Mesenchymal stem cell (in vitro differentiated cells and primary cell): ENCODE measurements at regions not wholly inside any gene's neighbourhood (a gene's known extent, or its start where the extent isn't known, plus 50 kb on each side); places are given as distances from the start of the nearest gene placed in this dataset.

Source experiments
- DNase-seq: peaks from one replicate; pipeline ENCODE4 v3.0.0-alpha.2; 2013
- H2AFZ ChIP-seq: one replicate; pipeline ENCODE4 v1.6.1; 2013; ENCODE audit warnings: low read depth, mild to moderate bottlenecking, control low read depth, inconsistent platforms, low read length, moderate library complexity
- H2AK5ac ChIP-seq: 2 replicates; pipeline ENCODE4 v1.6.1; 2013; ENCODE audit warnings: low read length, moderate library complexity, mild to moderate bottlenecking, inconsistent platforms; ENCODE audit not compliant: severe bottlenecking
- H2BK120ac ChIP-seq: one replicate; pipeline ENCODE4 v1.6.1; 2013; ENCODE audit warnings: low read depth, mild to moderate bottlenecking, inconsistent platforms, low read length, moderate library complexity
- H2BK12ac ChIP-seq, 2 experiments: one replicate each; pipeline ENCODE4 v1.6.1; 2013; ENCODE audit warnings: inconsistent platforms in 2 of 2, low read length in 2 of 2, mild to moderate bottlenecking in 2 of 2, moderate library complexity in 2 of 2, control low read depth in 1 of 2
- H2BK15ac ChIP-seq: one replicate; pipeline ENCODE4 v1.6.1; 2013; ENCODE audit warnings: mild to moderate bottlenecking, low read depth, inconsistent platforms; ENCODE audit not compliant: poor library complexity, severe bottlenecking
- H2BK5ac ChIP-seq: 2 replicates; pipeline ENCODE4 v1.6.1; 2013; ENCODE audit warnings: low read depth, mild to moderate bottlenecking, low read length, control low read depth, inconsistent platforms; ENCODE audit not compliant: poor library complexity, severe bottlenecking
- H3K14ac ChIP-seq, 2 experiments: one replicate each; pipeline ENCODE4 v1.6.1; 2013; ENCODE audit warnings: inconsistent platforms in 2 of 2, low read length in 2 of 2, control low read depth in 1 of 2, mild to moderate bottlenecking in 1 of 2, moderate library complexity in 1 of 2
- H3K18ac ChIP-seq, 2 experiments: one replicate each; pipeline ENCODE4 v1.6.1; 2013; ENCODE audit warnings: inconsistent platforms in 2 of 2, low read length in 2 of 2, control low read depth in 1 of 2, low read depth in 1 of 2, mild to moderate bottlenecking in 1 of 2
- H3K23ac ChIP-seq, 2 experiments: one replicate each; pipeline ENCODE4 v1.6.1; 2013; ENCODE audit warnings: inconsistent platforms in 2 of 2, low read length in 2 of 2, mild to moderate bottlenecking in 2 of 2, moderate library complexity in 2 of 2, control low read depth in 1 of 2
- H3K27ac ChIP-seq: 2 replicates; pipeline ENCODE4 v1.5.1; 2013; ENCODE audit warnings: mild to moderate bottlenecking, moderate library complexity, low read length, control low read depth, inconsistent platforms; ENCODE audit not compliant: poor library complexity, severe bottlenecking
- H3K27me3 ChIP-seq, 2 experiments: 2 replicates each; pipeline versions ENCODE4 v1.6.1 to v1.7.0; 2013; ENCODE audit warnings: low read length in 2 of 2, mild to moderate bottlenecking in 2 of 2, moderate library complexity in 2 of 2, control low read depth in 1 of 2, inconsistent platforms in 1 of 2; ENCODE audit not compliant: control insufficient read depth in 1 of 2, insufficient read depth in 1 of 2
- H3K36me3 ChIP-seq, 2 experiments: 2 replicates each; pipeline versions ENCODE4 v1.6.1 to v1.7.0; 2013; ENCODE audit warnings: low read length in 2 of 2, control low read depth in 1 of 2, inconsistent platforms in 1 of 2, low read depth in 1 of 2, mild to moderate bottlenecking in 1 of 2; ENCODE audit not compliant: insufficient read depth in 2 of 2, control insufficient read depth in 1 of 2
- H3K4ac ChIP-seq, 2 experiments: one replicate each; pipeline ENCODE4 v1.6.1; 2013; ENCODE audit warnings: inconsistent platforms in 2 of 2, low read length in 2 of 2, mild to moderate bottlenecking in 2 of 2, moderate library complexity in 2 of 2, control low read depth in 1 of 2, low read depth in 1 of 2
- H3K4me1 ChIP-seq: 2 replicates; pipeline ENCODE4 v1.6.1; 2013; ENCODE audit warnings: low read depth, low read length, control low read depth; ENCODE audit not compliant: control insufficient read depth, insufficient read depth
- H3K4me2 ChIP-seq: 2 replicates; pipeline ENCODE4 v1.6.1; 2013; ENCODE audit warnings: low read length, mild to moderate bottlenecking, inconsistent platforms; ENCODE audit not compliant: poor library complexity, severe bottlenecking
- H3K4me3 ChIP-seq, 2 experiments: 2 replicates each; pipeline versions ENCODE4 v1.5.1 to v1.7.0; 2013; ENCODE audit warnings: low read length in 2 of 2, mild to moderate bottlenecking in 2 of 2, control low read depth in 1 of 2, low read depth in 1 of 2; ENCODE audit not compliant: insufficient read depth in 1 of 2
- H3K79me1 ChIP-seq: replicated peaks from 2 replicates; pipeline ENCODE4 v1.6.1; 2013; ENCODE audit warnings: mild to moderate bottlenecking, control low read depth, low read length, inconsistent platforms; ENCODE audit not compliant: poor library complexity, severe bottlenecking
- H3K9ac ChIP-seq: 2 replicates; pipeline ENCODE4 v1.7.0; 2013; ENCODE audit warnings: mild to moderate bottlenecking, low read length, moderate library complexity
- H3K9me3 ChIP-seq: 2 replicates; pipeline ENCODE4 v1.7.0; 2013; ENCODE audit warnings: mild to moderate bottlenecking, low read length; ENCODE audit not compliant: control insufficient read depth
- H4K8ac ChIP-seq: one replicate; pipeline ENCODE4 v1.6.1; 2013; ENCODE audit warnings: inconsistent platforms, mild to moderate bottlenecking, low read length, moderate library complexity
- H4K91ac ChIP-seq: one replicate; pipeline ENCODE4 v1.6.1; 2013; ENCODE audit warnings: mild to moderate bottlenecking, low read length, inconsistent platforms
- WGBS: methylation state at CpG from one replicate; pipeline ENCODE4 v1.1.7; 2013; ENCODE audit warnings: mixed read lengths; 5-methylcytosine and 5-hydroxymethylcytosine counted together

GRCh38 chr1:68571454-68572235 lies 74.8 kb upstream of the DEPDC1 start:
- Histone ChIP-seq H3K4me2 (no peak overlapping the region), H2BK120ac (no peak overlapping the region), H3K79me1 (no peaks in the 10 kb centered on the region), H3K9me3 (no peaks in the 10 kb centered on the region), H2BK12ac (no peak overlapping the region), H3K27me3 (no peaks in the 10 kb centered on the region), H3K9ac (peak overlapping the region; percentile 53), H2AK5ac (no peak overlapping the region), H3K4me1 (no peaks in the 10 kb centered on the region), H4K91ac (no peak overlapping the region), H3K4ac (no peak overlapping the region), H3K18ac (no peak overlapping the region), H3K14ac (no peak overlapping the region), H3K36me3 (no peaks in the 10 kb centered on the region), H3K27ac (no peak overlapping the region), H2BK15ac (no peak overlapping the region), H4K8ac (no peak overlapping the region), H2AFZ (no peak overlapping the region), H3K23ac (no peak overlapping the region), H2BK5ac (no peak overlapping the region), H3K4me3 (no peak overlapping the region)
- WGBS, result 78% methylated on average over 1 of the region's 1 CpG
- DNase-seq, result no peak

- Histone ChIP-seq H3K4me3 (no peak overlapping the region), H4K91ac (no peak overlapping the region), H3K4me2 (no peak overlapping the region), H3K27me3 (no peaks in the 10 kb centered on the region), H3K18ac (no peak overlapping the region), H3K14ac (no peak overlapping the region), H2BK12ac (no peak overlapping the region), H4K8ac (no peak overlapping the region), H3K9ac (no peak overlapping the region), H2AFZ (no peak overlapping the region), H3K9me3 (no peaks in the 10 kb centered on the region), H3K27ac (no peak overlapping the region), H3K79me1 (no peaks in the 10 kb centered on the region), H2BK120ac (no peak overlapping the region), H3K4me1 (no peaks in the 10 kb centered on the region), H2BK15ac (no peak overlapping the region), H3K36me3 (no peaks in the 10 kb centered on the region), H3K4ac (no peak overlapping the region), H2AK5ac (no peak overlapping the region), H3K23ac (no peak overlapping the region), H2BK5ac (no peak overlapping the region)
- WGBS, result 76% methylated on average over 2 of the region's 2 CpGs
- no peak for DNase-seq
Observed at GRCh38 chr1:68585351-68585750, 88.5 kb upstream of the DEPDC1 start.

GRCh38 chr1:68586766-68587165 lies 89.9 kb upstream of the DEPDC1 start:
- H2BK5ac ChIP-seq, result no peak overlapping the region
- H3K4me2 ChIP-seq, result no peak overlapping the region
- H3K27ac ChIP-seq, result no peak overlapping the region
- H3K4ac ChIP-seq, result no peak overlapping the region
- no peak overlapping the region for H3K18ac ChIP-seq
- no peaks in the 10 kb centered on the region for H3K4me1 ChIP-seq
- H2BK12ac ChIP-seq, result no peak overlapping the region
- no peaks in the 10 kb centered on the region for H3K9me3 ChIP-seq
- H2BK120ac ChIP-seq, result no peak overlapping the region
- no peak overlapping the region for H3K9ac ChIP-seq
- H3K4me3 ChIP-seq, result no peak overlapping the region
- no peak overlapping the region for H3K14ac ChIP-seq
- H2AK5ac ChIP-seq, result no peak overlapping the region
- H3K36me3 ChIP-seq, result no peaks in the 10 kb centered on the region
- H3K27me3 ChIP-seq, result no peaks in the 10 kb centered on the region
- no peak overlapping the region for H4K8ac ChIP-seq
- no peak overlapping the region for H4K91ac ChIP-seq
- H2BK15ac ChIP-seq, result no peak overlapping the region
- H3K79me1 ChIP-seq, result no peaks in the 10 kb centered on the region
- no peak for DNase-seq
- H2AFZ ChIP-seq, result no peak overlapping the region
- H3K23ac ChIP-seq, result no peak overlapping the region

- H2AFZ ChIP-seq, result no peak overlapping the region
- H3K4me3 ChIP-seq, result no peak overlapping the region
- H2BK5ac ChIP-seq, result no peak overlapping the region
- H3K18ac ChIP-seq, result no peak overlapping the region
- H3K23ac ChIP-seq, result no peak overlapping the region
- no peak overlapping the region for H2BK12ac ChIP-seq
- no peak overlapping the region for H2AK5ac ChIP-seq
- H2BK15ac ChIP-seq, result no peak overlapping the region
- no peaks in the 10 kb centered on the region for H3K36me3 ChIP-seq
- no peak overlapping the region for H3K4ac ChIP-seq
- H3K9ac ChIP-seq, result no peak overlapping the region
- H4K8ac ChIP-seq, result no peak overlapping the region
- H3K27ac ChIP-seq, result no peak overlapping the region
- H3K4me1 ChIP-seq, result no peaks in the 10 kb centered on the region
- no peaks in the 10 kb centered on the region for H3K79me1 ChIP-seq
- H3K14ac ChIP-seq, result no peak overlapping the region
- no peak overlapping the region for H2BK120ac ChIP-seq
- H3K4me2 ChIP-seq, result no peak overlapping the region
- H3K9me3 ChIP-seq, result no peaks in the 10 kb centered on the region
- H3K27me3 ChIP-seq, result no peaks in the 10 kb centered on the region
- WGBS, result 63% methylated on average over 3 of the region's 3 CpGs
- DNase-seq, result no peak
- no peak overlapping the region for H4K91ac ChIP-seq
Observed at GRCh38 chr1:68588304-68588703, 91.4 kb upstream of the DEPDC1 start.
